ENCODE measurements at regions not wholly inside any gene's neighbourhood (a gene's known extent, or its start where the extent isn't known, plus 50 kb on each side); places are given as distances from the start of the nearest gene placed in this dataset.

- Mint-ChIP-seq H3K4me1 (no peaks in the 10 kb centered on the region), H3K4me3 (no peak overlapping the region), H3K36me3 (no peaks in the 10 kb centered on the region), H3K27me3 (ENCODE audit: low read depth in 3 of 3) (no peaks in the 10 kb centered on the region), H3K9me3 (peaks cover 0 to 7% (median 0%) of the 10 kb centered on the region in 7 donors), H3K27ac (no peak overlapping the region)
- Histone ChIP-seq H3K4me2 (replicated peaks; ENCODE audit: extremely low read depth, low read length, poor library complexity, severe bottlenecking) (no peak overlapping the region), H3K79me2 (ENCODE audit: insufficient read depth, low read length) (no peaks in the 10 kb centered on the region), H3K9me3 (replicated peaks in 1 of 2; ENCODE audit: control insufficient read depth in 1 of 2, insufficient read depth in 1 of 2, low read length in 2 of 2) (peaks cover 0 to 12% of the 10 kb centered on the region in 2 donors), H3K9ac (ENCODE audit: insufficient read depth, low read length, poor library complexity, severe bottlenecking) (no peak overlapping the region), H3K27ac (ENCODE audit: low read depth in 1 of 2, low read length in 2 of 2) (no peak overlapping the region), H4K20me1 (ENCODE audit: insufficient read depth, low read length) (no peaks in the 10 kb centered on the region), H3K36me3 (replicated peaks in 1 of 2; ENCODE audit: control insufficient read depth in 1 of 2, insufficient read depth in 2 of 2, low read length in 2 of 2) (no peaks in the 10 kb centered on the region), H2AFZ (ENCODE audit: insufficient read depth, low read depth, low read length, poor library complexity, severe bottlenecking) (no peak overlapping the region), H3K27me3 (ENCODE audit: control insufficient read depth in 2 of 2, insufficient read depth in 2 of 2, low read length in 2 of 2) (no peaks in the 10 kb centered on the region), H3K4me1 (ENCODE audit: control insufficient read depth in 1 of 2, insufficient read depth in 2 of 2, low read length in 2 of 2) (no peaks in the 10 kb centered on the region), H3K4me3 (replicated peaks in 1 of 3; ENCODE audit: low read depth in 2 of 3, low read length in 3 of 3) (no peak overlapping the region)
- intact Hi-C loops (cut with micrococcal nuclease) = no loop called here
- DNase-seq = no peak
- TF ChIP-seq CTCF (IDR thresholded peaks at IDR 0.05) = no peak
- whole genome bisulfite sequencing (ENCODE audit: insufficient coverage) = no CpG with 5 or more reads among the region's 1 CpG
Observed at GRCh38 chr3:163018067-163018466, 1521.5 kb downstream of the OTOL1 start.

GRCh38 chr3:163018664-163019063, 1522.1 kb downstream of the OTOL1 start:
- H3K9me3 Mint-ChIP-seq = peaks cover 0 to 7% (median 0%) of the 10 kb centered on the region in 7 donors
- no peak for TF ChIP-seq CTCF (IDR thresholded peaks at IDR 0.05)
- H3K4me3 ChIP-seq (replicated peaks in 1 of 3; ENCODE audit: low read depth in 2 of 3, low read length in 3 of 3) = no peak overlapping the region
- DNase-seq = no peak
- intact Hi-C loops (cut with micrococcal nuclease) = no loop called here
- H3K4me3 Mint-ChIP-seq = no peak overlapping the region
- no peaks in the 10 kb centered on the region for H3K36me3 ChIP-seq (replicated peaks in 1 of 2; ENCODE audit: control insufficient read depth in 1 of 2, insufficient read depth in 2 of 2, low read length in 2 of 2)
- no peaks in the 10 kb centered on the region for H3K27me3 ChIP-seq (ENCODE audit: control insufficient read depth in 2 of 2, insufficient read depth in 2 of 2, low read length in 2 of 2)
- H3K9ac ChIP-seq (ENCODE audit: insufficient read depth, low read length, poor library complexity, severe bottlenecking) = no peak overlapping the region
- no peak overlapping the region for H3K4me2 ChIP-seq (replicated peaks; ENCODE audit: extremely low read depth, low read length, poor library complexity, severe bottlenecking)
- no peaks in the 10 kb centered on the region for H3K79me2 ChIP-seq (ENCODE audit: insufficient read depth, low read length)
- no peaks in the 10 kb centered on the region for H3K4me1 Mint-ChIP-seq
- H3K27ac Mint-ChIP-seq = no peak overlapping the region
- H2AFZ ChIP-seq (ENCODE audit: insufficient read depth, low read depth, low read length, poor library complexity, severe bottlenecking) = no peak overlapping the region
- no peak overlapping the region for H3K27ac ChIP-seq (ENCODE audit: low read depth in 1 of 2, low read length in 2 of 2)
- 89% methylated on average over 6 of the region's 7 CpGs for WGBS (ENCODE audit: insufficient coverage)
- H3K36me3 Mint-ChIP-seq = no peaks in the 10 kb centered on the region
- no peaks in the 10 kb centered on the region for H3K27me3 Mint-ChIP-seq (ENCODE audit: low read depth in 3 of 3)
- H4K20me1 ChIP-seq (ENCODE audit: insufficient read depth, low read length) = no peaks in the 10 kb centered on the region
- H3K4me1 ChIP-seq (ENCODE audit: control insufficient read depth in 1 of 2, insufficient read depth in 2 of 2, low read length in 2 of 2) = no peaks in the 10 kb centered on the region
- H3K9me3 ChIP-seq (replicated peaks in 1 of 2; ENCODE audit: control insufficient read depth in 1 of 2, insufficient read depth in 1 of 2, low read length in 2 of 2) = peaks cover 0 to 12% of the 10 kb centered on the region in 2 donors

All from CD14-positive monocyte (primary cell).